ENCODE measurements at regions not wholly inside any gene's neighbourhood (a gene's known extent, or its start where the extent isn't known, plus 50 kb on each side); places are given as distances from the start of the nearest gene placed in this dataset.
"Not testable (repeated sequence)": the region's sequence is repeated elsewhere in the genome, so short reads cannot be mapped to it uniquely, and the experiment has no call there.

- DNase-seq = no peak
Observed at GRCh38 chr2:747762-748351, 70.7 kb upstream of the TMEM18 start.

- no peak for DNase-seq
Observed at GRCh38 chr2:746697-747096, 69.5 kb upstream of the TMEM18 start.

- no peak for DNase-seq
Observed at GRCh38 chr2:744088-744487, 66.9 kb upstream of the TMEM18 start.

- no peak for DNase-seq
Observed at GRCh38 chr2:742221-742620, 65.0 kb upstream of the TMEM18 start.

GRCh38 chr2:741195-741496 lies 63.9 kb upstream of the TMEM18 start:
- no peak for DNase-seq

DNA sequence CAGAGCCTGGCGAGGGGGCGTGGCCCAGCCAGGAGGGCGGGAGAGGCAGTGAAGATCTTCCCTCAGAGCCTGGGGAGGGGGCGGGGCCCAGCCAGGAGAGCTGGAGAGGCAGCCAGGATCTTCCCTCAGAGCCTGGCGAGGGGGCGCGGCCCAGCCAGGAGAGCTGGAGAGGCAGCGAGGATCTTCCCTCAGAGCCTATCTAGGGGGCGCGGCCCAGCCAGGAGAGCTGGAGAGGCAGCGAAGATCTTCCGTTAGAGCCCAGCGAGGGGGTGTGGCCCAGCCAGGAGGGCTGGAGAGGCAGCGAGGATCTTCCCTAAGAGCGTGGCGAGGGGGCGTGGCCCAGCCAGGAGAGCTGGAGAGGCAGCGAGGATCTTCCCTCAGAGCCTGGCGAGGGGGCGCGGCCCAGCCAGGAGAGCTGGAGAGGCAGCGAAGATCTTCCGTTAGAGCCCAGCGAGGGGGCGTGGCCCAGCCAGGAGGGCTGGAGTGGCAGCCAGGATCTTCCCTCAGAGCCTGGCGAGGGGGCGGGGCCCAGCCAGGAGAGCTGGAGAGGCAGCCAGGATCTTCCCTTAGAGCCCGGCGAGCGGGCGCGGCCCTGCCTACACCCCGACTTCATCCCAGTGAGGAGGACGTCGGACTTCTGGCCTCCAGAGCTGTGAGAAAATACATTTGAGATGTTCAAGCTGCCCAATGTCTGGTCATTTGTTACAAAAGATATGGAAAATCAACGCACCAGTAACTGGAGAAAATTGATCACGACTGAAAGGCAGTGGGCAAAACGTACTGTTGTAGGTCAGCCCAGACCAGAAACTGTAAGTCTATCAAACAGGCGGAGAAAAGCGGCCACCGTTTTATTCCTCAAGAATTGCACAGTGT lies 63.4 kb upstream of the TMEM18 start:
- DNase-seq = not testable (repeated sequence)

DNA sequence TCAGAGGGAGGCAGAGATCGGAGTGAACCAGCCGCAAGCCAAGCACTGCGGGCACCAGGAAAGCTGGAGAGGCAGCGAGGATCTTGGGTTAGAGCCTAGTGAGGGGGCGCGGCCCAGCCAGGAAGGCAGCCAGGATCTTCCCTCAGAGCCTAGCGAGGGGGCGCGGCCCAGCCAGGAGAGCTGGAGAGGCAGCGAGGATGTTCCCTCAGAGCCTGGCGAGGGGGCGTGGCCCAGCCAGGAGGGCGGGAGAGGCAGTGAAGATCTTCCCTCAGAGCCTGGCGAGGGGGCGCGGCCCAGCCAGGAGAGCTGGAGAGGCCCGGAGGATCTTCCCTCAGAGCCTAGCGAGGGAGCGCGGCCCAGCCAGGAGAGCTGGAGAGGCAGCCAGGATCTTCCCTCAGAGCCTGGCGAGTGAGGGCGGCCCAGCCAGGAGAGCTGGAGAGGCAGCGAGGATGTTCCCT lies 62.7 kb upstream of the TMEM18 start:
- not testable (repeated sequence) for DNase-seq

DNA sequence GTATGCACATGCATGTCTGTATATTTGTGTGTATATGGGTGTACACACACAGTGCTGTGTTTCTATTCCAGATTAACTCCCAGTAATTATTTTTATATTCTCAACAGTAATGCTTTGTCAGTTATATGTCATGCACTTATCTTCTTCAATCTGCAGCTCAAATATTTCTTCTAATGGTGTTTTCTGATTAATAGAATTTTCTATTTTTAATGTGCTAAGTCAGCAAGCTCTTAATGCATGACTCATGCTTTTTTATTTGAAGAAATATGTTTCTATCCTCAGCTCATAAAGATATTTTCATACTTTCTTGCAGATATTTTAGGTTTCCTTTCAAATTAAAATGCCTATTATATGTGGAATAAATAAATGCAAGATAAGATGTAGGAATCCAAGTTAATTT lies 59.7 kb upstream of the TMEM18 start:
- no peak for DNase-seq

DNA sequence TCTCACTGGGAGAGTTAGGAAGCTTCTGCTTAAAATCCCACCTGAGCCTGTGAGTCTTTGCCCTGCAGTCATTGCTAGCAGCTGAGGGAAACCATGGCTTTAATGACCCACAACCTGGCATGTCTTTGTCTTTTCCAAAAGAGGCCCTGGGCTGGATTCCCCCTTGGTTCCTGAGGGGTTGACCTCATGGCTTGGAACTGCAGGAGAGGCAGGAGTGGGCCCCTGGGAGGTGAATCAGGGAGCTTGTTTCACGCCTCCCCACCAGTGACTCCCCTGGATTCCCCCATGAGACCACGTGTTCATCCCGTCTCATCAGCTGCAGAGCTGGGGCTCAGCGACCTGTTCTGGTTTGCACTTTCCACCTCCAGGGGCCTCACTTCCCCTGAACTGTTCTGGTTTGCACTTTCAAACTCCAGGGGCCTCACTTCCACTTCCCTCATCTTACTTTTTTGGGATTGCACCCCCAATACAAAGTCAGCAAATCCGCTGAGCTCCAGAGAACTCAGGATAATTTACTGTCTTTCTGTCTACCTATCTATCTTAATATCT lies 58.5 kb upstream of the TMEM18 start:
- DNase-seq = peak; percentile 11

GRCh38 chr2:734496-734895 lies 57.3 kb upstream of the TMEM18 start:
- DNase-seq = no peak

DNA sequence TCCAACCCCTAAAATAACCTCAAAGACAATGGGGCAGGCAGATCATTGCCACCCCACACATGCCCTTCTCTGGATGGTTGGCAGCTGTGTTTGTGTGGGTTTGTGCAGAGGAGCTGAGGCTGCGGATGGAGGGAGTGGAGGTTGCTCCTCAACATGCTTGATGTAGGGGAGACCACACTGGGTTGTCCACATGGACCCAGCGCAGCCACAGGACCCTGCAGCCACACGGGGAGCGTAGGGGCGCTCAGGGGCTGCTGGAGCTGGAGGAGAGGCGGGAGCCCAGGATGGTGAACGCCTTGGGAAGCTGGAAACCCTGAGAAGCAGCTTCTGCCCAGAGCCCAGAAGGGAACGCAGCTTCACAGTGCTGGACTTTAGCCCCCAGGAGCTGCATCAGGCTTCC lies 56.3 kb upstream of the TMEM18 start:
- DNase-seq = no peak

GRCh38 chr2:733001-733400 lies 55.8 kb upstream of the TMEM18 start:
- DNase-seq = no peak

GRCh38 chr2:731711-732110 lies 54.5 kb upstream of the TMEM18 start:
- DNase-seq = no peak

DNA sequence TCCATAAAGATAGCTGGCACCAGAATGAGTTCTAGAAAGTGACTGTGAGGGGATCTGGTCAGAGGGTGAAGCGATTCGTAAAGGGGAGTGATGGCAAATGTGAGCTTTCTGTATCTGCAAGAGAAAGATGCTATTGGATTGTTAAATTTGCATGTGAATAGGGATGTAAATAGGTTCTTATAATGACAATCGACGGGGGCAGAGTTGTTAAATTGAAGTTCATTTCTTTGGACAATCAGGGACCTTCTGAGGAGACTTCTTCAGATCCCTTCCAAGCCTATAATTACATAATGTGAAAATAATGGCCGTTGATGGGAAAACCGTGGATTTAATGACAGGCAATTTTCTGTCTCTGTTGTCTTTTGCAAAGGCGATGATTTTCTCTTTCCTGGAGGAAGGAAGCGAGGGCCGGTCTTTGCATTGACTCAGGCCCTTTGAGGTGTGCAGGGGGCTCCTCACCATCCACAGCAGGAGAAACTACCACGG lies 52.2 kb upstream of the TMEM18 start:
- DNase-seq = no peak

- no peak for DNase-seq
Observed at GRCh38 chr2:728165-728564, 51.0 kb upstream of the TMEM18 start.

DNA sequence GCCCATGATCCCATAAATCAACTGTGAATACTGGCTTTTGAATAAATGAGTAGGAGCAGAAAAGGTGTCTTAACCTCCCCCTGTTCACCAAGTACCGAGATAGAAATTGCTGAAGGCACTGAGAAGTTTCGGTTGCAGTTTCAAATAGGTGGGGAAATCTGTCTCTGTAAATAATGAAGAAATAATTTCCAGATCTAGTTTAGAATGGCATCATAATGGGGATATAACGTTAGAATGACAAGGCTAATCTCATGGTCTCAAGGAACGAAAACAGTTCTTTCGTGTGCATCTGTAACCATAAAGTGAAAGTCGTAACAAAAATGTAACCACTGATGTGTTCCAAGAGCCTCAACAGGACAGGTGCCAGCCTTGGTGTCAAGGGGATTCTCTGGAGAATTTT lies 49.9 kb upstream of the TMEM18 start:
- peak; percentile 35 for DNase-seq

Data from RPMI8226 (cell line).